ENCODE measurements at regions not wholly inside any gene's neighbourhood (a gene's known extent, or its start where the extent isn't known, plus 50 kb on each side); places are given as distances from the start of the nearest gene placed in this dataset.

DNA sequence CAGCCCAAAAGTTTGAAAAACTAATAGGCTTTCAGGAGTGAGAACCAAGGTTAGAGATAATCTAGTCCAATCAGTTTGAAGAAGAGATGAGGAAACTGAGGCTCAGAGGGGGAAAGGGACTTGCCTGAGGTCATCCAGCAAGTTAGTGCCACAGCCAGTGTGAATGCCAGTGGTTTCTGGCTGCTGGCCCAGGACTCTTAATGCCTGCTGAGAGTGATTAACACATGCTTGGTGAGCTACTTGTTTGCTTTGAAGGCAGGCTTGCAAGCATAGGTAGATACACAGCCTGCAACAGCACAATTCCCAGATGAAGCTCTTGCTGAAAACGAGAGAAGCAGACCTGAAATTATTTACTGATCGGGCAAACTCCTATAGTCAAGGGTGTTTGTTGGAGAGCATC is 591.6 kb upstream of the SGCD start:
- DNase-seq = no peak

DNA sequence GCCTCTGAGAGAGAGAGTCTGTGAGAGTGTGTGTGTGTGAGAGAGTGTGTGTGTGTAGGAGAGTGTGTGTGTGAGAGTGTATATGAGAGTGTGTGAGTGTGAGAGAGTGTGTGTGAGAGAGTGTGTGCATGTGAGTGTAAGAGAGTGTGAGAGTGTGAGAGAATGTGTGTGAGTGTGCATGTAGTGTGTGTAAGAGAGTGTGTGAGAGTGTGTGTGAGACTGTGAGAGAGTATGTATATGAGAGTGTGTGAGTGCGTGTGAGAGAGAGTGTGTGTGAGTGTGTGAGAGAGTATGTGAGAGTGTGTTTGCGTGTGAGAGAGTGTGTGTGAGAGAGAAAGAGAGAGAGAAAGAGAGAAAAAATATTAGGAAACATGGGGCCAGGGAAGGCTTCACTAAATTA is 588.3 kb upstream of the SGCD start:
- H3K27ac Mint-ChIP-seq = no peak overlapping the region
- peaks cover 2% of the 10 kb centered on the region for H3K9me3 Mint-ChIP-seq
- ATAC-seq (ENCODE audit: poor library complexity) = no peak
- Histone ChIP-seq H3K27me3 (ENCODE audit: control insufficient read depth in 1 of 2, insufficient read depth in 2 of 2, low read length in 2 of 2) (no peaks in the 10 kb centered on the region), H3K4me1 (ENCODE audit: insufficient read depth, low read length) (no peaks in the 10 kb centered on the region), H3K27ac (ENCODE audit: low read depth in 1 of 2, low read length in 2 of 2) (no peak overlapping the region), H3K9me3 (ENCODE audit: control insufficient read depth in 1 of 2, insufficient read depth in 1 of 2, low read length in 2 of 2) (no peaks in the 10 kb centered on the region), H3K36me3 (ENCODE audit: insufficient read depth, low read length) (no peaks in the 10 kb centered on the region), H3K4me3 (ENCODE audit: low read length) (no peak overlapping the region)
- intact Hi-C loops (cut with DNase I, micrococcal nuclease) = no loop called here
- no peaks in the 10 kb centered on the region for H3K36me3 Mint-ChIP-seq (ENCODE audit: low read depth)
- CTCF ChIA-PET = no interaction called here
- H3K4me3 Mint-ChIP-seq = no peak overlapping the region
- TF ChIP-seq, protein P1, sequence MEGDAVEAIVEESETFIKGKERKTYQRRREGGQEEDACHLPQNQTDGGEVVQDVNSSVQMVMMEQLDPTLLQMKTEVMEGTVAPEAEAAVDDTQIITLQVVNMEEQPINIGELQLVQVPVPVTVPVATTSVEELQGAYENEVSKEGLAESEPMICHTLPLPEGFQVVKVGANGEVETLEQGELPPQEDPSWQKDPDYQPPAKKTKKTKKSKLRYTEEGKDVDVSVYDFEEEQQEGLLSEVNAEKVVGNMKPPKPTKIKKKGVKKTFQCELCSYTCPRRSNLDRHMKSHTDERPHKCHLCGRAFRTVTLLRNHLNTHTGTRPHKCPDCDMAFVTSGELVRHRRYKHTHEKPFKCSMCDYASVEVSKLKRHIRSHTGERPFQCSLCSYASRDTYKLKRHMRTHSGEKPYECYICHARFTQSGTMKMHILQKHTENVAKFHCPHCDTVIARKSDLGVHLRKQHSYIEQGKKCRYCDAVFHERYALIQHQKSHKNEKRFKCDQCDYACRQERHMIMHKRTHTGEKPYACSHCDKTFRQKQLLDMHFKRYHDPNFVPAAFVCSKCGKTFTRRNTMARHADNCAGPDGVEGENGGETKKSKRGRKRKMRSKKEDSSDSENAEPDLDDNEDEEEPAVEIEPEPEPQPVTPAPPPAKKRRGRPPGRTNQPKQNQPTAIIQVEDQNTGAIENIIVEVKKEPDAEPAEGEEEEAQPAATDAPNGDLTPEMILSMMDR (IDR thresholded peaks at IDR 0.05) = no peak
- no peak for DNase-seq
- peaks cover 1% of the 10 kb centered on the region for H3K27me3 Mint-ChIP-seq
- no peaks in the 10 kb centered on the region for H3K4me1 Mint-ChIP-seq (ENCODE audit: low read depth)
- POLR2A ChIA-PET = no interaction called here

More for the DNA sequence above, 591.6 kb upstream of the SGCD start:
- TF ChIP-seq, protein P1 (IDR thresholded peaks at IDR 0.05) = no peak
- Mint-ChIP-seq H3K36me3 (ENCODE audit: low read depth) (no peaks in the 10 kb centered on the region), H3K27me3 (peaks cover 33% of the 10 kb centered on the region), H3K4me3 (no peak overlapping the region), H3K27ac (no peak overlapping the region), H3K4me1 (ENCODE audit: low read depth) (no peaks in the 10 kb centered on the region), H3K9me3 (peaks cover 2% of the 10 kb centered on the region)
- ChIA-PET POLR2A (no interaction called here), CTCF (no interaction called here)
- Histone ChIP-seq H3K36me3 (ENCODE audit: insufficient read depth, low read length) (no peaks in the 10 kb centered on the region), H3K27ac (ENCODE audit: low read depth in 1 of 2, low read length in 2 of 2) (no peak overlapping the region), H3K4me1 (ENCODE audit: insufficient read depth, low read length) (no peaks in the 10 kb centered on the region), H3K9me3 (ENCODE audit: control insufficient read depth in 1 of 2, insufficient read depth in 1 of 2, low read length in 2 of 2) (no peaks in the 10 kb centered on the region), H3K27me3 (ENCODE audit: control insufficient read depth in 1 of 2, insufficient read depth in 2 of 2, low read length in 2 of 2) (peaks cover 6 to 11% of the 10 kb centered on the region in 2 experiments), H3K4me3 (ENCODE audit: low read length) (no peak overlapping the region)
- intact Hi-C loops (cut with DNase I, micrococcal nuclease) = no loop called here
- ATAC-seq (ENCODE audit: poor library complexity) = no peak

DNA sequence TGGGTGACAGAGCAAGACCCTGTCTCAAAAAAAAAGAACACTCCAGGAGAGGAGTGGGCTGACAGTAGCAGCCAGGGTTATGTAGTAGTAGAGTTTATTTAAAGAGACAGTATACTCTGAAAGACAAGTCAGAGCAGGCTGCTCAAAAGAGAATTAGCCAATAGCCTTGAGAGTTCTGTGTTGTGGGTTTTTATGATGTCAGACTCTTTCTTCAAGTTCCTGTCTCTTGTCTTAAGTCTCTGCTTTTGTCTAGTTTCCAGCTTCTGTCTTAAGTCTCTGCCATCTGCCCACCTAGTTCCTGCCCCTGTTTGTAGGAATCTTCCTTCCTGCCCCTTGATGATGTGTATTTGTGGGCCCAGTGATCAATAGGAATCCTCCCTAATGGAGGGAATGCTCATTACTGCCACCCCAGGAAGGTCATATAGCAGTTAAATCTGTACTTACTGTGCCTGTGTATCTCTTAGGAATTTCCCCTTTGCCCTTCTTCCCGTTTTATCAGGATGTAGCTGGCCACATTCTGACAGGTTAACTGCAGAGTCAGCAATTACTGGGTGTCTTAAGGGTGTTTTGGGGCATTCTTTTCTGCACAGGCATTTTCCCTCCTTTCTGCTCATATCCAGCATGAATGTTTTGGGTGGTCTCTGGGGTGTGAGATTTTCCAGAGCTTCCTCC is 580.5 kb upstream of the SGCD start:
- H3K4me1 ChIP-seq (ENCODE audit: insufficient read depth, low read length) = no peaks in the 10 kb centered on the region
- H3K4me3 ChIP-seq (ENCODE audit: low read length) = no peak overlapping the region
- POLR2A ChIA-PET = no interaction called here
- H3K27me3 Mint-ChIP-seq = no peaks in the 10 kb centered on the region
- no peaks in the 10 kb centered on the region for H3K4me1 Mint-ChIP-seq (ENCODE audit: low read depth)
- ATAC-seq (ENCODE audit: poor library complexity) = no peak
- H3K27me3 ChIP-seq (ENCODE audit: control insufficient read depth in 1 of 2, insufficient read depth in 2 of 2, low read length in 2 of 2) = no peaks in the 10 kb centered on the region
- CTCF ChIA-PET = no interaction called here
- H3K27ac Mint-ChIP-seq = no peak overlapping the region
- H3K9me3 ChIP-seq (ENCODE audit: control insufficient read depth in 1 of 2, insufficient read depth in 1 of 2, low read length in 2 of 2) = no peaks in the 10 kb centered on the region
- DNase-seq = peak in 1 of 14 experiments; percentile 24
- no peaks in the 10 kb centered on the region for H3K36me3 ChIP-seq (ENCODE audit: insufficient read depth, low read length)
- no peak overlapping the region for H3K27ac ChIP-seq (ENCODE audit: low read depth in 1 of 2, low read length in 2 of 2)
- H3K9me3 Mint-ChIP-seq = no peaks in the 10 kb centered on the region
- intact Hi-C loops (cut with DNase I, micrococcal nuclease) = no loop called here
- H3K4me3 Mint-ChIP-seq = no peak overlapping the region
- TF ChIP-seq, protein P1 (IDR thresholded peaks at IDR 0.05) = no peak
- no peaks in the 10 kb centered on the region for H3K36me3 Mint-ChIP-seq (ENCODE audit: low read depth)
